Lower lobe of right lung (tissue), 2 donors: ENCODE measurements at regions not wholly inside any gene's neighbourhood (a gene's known extent, or its start where the extent isn't known, plus 50 kb on each side); places are given as distances from the start of the nearest gene placed in this dataset.

Experiments
- ATAC-seq, 2 donors: fragments of 200-7000 bp; cut with Tn5 transposase; one replicate each; pipeline ENCODE4 v1.9.1; 2020 to 2022; ENCODE audit warnings: mild to moderate bottlenecking in 2 of 2, moderate library complexity in 2 of 2
- DNase-seq: peaks from one replicate; pipeline ENCODE4 v3.0.0-alpha.2; 2020
- H3K27ac ChIP-seq: fragments of 200-600 bp; one replicate; pipeline ENCODE4 v1.8.0; 2022
- H3K27me3 ChIP-seq: fragments of 200-600 bp; one replicate; pipeline ENCODE4 v1.8.0; 2022; ENCODE audit warnings: low read depth
- H3K36me3 ChIP-seq: fragments of 200-600 bp; one replicate; pipeline ENCODE4 v1.8.0; 2022; ENCODE audit warnings: mild to moderate bottlenecking
- H3K4me1 ChIP-seq: fragments of 200-600 bp; one replicate; pipeline ENCODE4 v1.8.0; 2022
- H3K4me3 ChIP-seq: fragments of 200-600 bp; one replicate; pipeline ENCODE4 v1.8.0; 2022; ENCODE audit warnings: mild to moderate bottlenecking
- H3K9me3 ChIP-seq: fragments of 200-600 bp; one replicate; pipeline ENCODE4 v1.8.0; 2022
- intact Hi-C: fragments of 100-400 bp; cut with DNase I; formaldehyde crosslinking; loops from one replicate; pipeline ENCODE4 v1.11.0; 2022
- TF ChIP-seq, protein P1 (sequence below): fragments of 200-600 bp; IDR thresholded peaks from one replicate; pipeline ENCODE4 v1.8.0; 2022; ENCODE audit warnings: antibody characterized with exemption, mild to moderate bottlenecking
- donor health status: DM: no; HTN: yes; CAD: no; lungs with severe emphysema.

DNA sequence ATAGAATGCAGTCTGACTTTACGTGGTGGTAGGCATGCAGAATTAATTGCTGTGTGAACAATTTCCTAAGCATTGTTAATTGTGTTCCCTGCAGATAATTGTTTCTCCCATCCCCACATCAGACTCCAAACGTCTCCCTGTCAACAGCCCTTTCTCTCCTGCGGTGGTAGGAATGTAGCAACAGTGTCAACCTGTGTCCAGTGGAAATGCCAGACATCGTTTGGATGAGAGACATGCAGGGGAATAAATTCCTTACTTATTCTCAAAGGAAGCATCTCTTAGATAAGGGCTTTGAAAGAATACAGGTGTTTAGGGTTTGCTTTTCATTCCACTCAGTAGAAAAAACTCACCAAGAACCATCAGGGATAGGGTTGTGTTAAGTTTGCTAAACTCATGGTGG is 245.3 kb upstream of the WWC1 start:
- H3K4me1 ChIP-seq: no peaks in the 10 kb centered on the region
- no peaks in the 10 kb centered on the region for H3K36me3 ChIP-seq
- H3K9me3 ChIP-seq: no peaks in the 10 kb centered on the region
- TF ChIP-seq, protein P1, sequence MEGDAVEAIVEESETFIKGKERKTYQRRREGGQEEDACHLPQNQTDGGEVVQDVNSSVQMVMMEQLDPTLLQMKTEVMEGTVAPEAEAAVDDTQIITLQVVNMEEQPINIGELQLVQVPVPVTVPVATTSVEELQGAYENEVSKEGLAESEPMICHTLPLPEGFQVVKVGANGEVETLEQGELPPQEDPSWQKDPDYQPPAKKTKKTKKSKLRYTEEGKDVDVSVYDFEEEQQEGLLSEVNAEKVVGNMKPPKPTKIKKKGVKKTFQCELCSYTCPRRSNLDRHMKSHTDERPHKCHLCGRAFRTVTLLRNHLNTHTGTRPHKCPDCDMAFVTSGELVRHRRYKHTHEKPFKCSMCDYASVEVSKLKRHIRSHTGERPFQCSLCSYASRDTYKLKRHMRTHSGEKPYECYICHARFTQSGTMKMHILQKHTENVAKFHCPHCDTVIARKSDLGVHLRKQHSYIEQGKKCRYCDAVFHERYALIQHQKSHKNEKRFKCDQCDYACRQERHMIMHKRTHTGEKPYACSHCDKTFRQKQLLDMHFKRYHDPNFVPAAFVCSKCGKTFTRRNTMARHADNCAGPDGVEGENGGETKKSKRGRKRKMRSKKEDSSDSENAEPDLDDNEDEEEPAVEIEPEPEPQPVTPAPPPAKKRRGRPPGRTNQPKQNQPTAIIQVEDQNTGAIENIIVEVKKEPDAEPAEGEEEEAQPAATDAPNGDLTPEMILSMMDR: no peak
- DNase-seq (no peak), ATAC-seq (no peak)
- no peak overlapping the region for H3K4me3 ChIP-seq
- intact Hi-C loops: no loop called here
- H3K27ac ChIP-seq: no peak overlapping the region
- H3K27me3 ChIP-seq: no peaks in the 10 kb centered on the region

DNA sequence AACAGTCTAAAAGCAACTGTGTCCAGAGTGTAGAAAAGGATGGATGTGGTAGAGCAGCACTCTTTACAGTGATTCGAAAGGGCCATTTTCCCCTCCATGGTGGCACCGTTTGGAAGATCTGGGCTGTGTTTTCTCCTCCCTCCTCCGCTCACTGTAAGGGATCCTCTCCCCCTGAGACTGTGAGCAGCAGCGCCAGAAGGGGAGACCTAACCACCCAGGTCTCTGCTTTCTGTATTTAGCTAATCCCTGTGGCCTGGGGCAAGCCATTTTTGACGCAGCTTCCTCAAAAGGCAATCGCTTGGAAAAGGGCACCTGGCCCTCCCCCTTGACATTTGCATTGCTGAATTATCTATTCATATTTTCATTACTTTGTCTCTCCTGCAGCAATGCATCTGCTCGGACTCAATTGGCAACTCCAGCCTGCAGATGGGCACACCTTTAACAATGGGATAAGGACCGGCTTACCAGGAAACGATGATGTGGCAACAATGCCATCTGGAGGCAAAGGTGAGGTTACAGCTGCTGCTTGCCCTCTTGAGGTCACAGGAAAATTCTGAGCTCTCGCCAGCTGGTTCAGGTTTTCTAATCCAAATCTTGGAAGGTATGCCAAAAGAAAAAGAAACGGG is 244.3 kb upstream of the WWC1 start:
- Histone ChIP-seq H3K36me3 (no peaks in the 10 kb centered on the region), H3K4me1 (no peaks in the 10 kb centered on the region), H3K9me3 (no peaks in the 10 kb centered on the region), H3K4me3 (no peak overlapping the region), H3K27ac (no peak overlapping the region), H3K27me3 (no peaks in the 10 kb centered on the region)
- TF ChIP-seq, protein P1: peak; percentile 38
- peak; percentile 49 to 60 for ATAC-seq
- intact Hi-C loops: no loop called here
- DNase-seq: no peak

DNA sequence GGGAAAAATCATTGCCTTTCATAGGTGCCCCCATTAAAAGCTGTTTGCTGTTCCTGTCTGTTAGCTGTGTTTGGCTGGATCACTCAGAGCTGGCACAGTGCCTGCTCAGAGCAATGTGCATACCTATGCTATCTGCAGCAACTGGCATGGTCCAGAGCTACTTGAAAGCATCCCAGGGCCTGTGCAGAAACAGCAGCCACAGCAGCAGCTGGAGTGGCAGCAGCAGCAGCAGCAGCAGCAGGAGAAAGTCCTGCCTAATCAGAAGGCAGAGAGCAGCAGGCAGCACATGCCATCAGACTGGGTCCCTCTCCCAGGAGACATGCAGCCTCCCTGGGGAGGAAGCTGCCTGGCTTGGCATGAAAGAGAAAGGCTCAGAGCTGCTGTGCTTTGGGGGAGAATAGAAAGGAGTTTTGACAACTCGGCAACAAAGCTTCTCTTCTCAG is 243.8 kb upstream of the WWC1 start:
- no peaks in the 10 kb centered on the region for H3K36me3 ChIP-seq
- DNase-seq: no peak
- no peaks in the 10 kb centered on the region for H3K9me3 ChIP-seq
- ATAC-seq: peak in 1 of 2 donors; percentile 29
- TF ChIP-seq, protein P1: no peak
- intact Hi-C loops: no loop called here
- no peak overlapping the region for H3K4me3 ChIP-seq
- no peaks in the 10 kb centered on the region for H3K27me3 ChIP-seq
- no peaks in the 10 kb centered on the region for H3K4me1 ChIP-seq
- no peak overlapping the region for H3K27ac ChIP-seq

DNA sequence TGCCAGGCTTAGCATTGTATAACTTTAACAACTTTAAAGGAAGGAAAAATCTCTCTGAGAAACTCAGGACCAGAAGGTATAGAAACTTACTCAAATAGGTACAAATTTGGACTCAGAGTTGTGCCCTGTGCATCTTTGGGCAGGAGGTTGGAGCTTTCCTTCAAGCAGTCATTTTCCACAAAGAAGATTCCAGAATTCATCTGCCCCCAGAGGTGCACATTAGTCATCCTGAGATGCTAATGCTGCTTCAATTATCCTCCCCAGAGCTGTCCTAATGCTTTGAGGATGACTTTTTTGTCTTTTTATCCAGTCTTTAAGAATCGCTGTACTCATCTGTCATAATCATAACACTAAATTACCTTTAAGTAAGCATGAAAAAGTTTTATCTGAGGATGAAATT is 243.0 kb upstream of the WWC1 start:
- DNase-seq: no peak
- H3K4me3 ChIP-seq: no peak overlapping the region
- H3K36me3 ChIP-seq: no peaks in the 10 kb centered on the region
- no peaks in the 10 kb centered on the region for H3K4me1 ChIP-seq
- no peak overlapping the region for H3K27ac ChIP-seq
- no peaks in the 10 kb centered on the region for H3K27me3 ChIP-seq
- intact Hi-C loops: no loop called here
- TF ChIP-seq, protein P1: no peak
- no peaks in the 10 kb centered on the region for H3K9me3 ChIP-seq
- ATAC-seq: no peak

DNA sequence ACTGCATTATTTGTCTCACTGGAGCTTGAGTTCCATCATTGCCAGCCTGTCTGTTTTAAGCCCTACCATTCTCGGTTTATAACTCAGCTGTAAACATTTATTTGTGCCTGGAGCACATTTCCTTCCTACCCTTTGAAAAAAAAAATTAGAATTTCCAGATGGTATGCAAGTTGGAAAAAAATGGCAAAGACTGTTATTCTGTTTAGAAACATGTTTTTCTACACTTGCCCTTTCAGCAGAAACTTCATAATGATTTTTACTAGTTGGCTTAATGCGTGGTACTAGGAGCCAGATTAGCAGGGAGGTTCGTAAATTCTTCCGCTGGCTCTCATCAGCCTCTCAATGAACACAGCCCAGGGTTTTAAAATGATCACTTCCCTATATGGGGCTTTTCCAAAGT is 238.8 kb upstream of the WWC1 start:
- no peak overlapping the region for H3K4me3 ChIP-seq
- H3K27ac ChIP-seq: no peak overlapping the region
- DNase-seq: no peak
- no peaks in the 10 kb centered on the region for H3K36me3 ChIP-seq
- H3K9me3 ChIP-seq: no peaks in the 10 kb centered on the region
- no peaks in the 10 kb centered on the region for H3K4me1 ChIP-seq
- intact Hi-C loops: no loop called here
- no peak for ATAC-seq
- TF ChIP-seq, protein P1: no peak
- no peaks in the 10 kb centered on the region for H3K27me3 ChIP-seq
